Central memory CD8-positive, alpha-beta T cell (primary cell): ENCODE measurements at regions not wholly inside any gene's neighbourhood (a gene's known extent, or its start where the extent isn't known, plus 50 kb on each side); places are given as distances from the start of the nearest gene placed in this dataset.

Source experiments
- ATAC-seq: fragments of 150-1000 bp; cut with Tn5 transposase; replicated peaks from 2 replicates; pipeline ENCODE4 v1.10.0; 2022; ENCODE audit warnings: mild to moderate bottlenecking, moderate FRiP score, moderate number of reproducible peaks; ENCODE audit not compliant: poor library complexity, severe bottlenecking; ENCODE audit errors: extremely low read depth
- DNase-seq, 2 donors: peaks; one replicate each; pipeline ENCODE4 v3.0.0; 2021; ENCODE audit warnings: low spot score in 2 of 2
- H3K27ac Mint-ChIP-seq: one replicate; pipeline ENCODE4 v1.8.0; 2022; ENCODE audit warnings: low read depth, mild to moderate bottlenecking, moderate library complexity, mixed read lengths
- H3K27me3 Mint-ChIP-seq: one replicate; pipeline ENCODE4 v1.8.0; 2022; ENCODE audit warnings: mixed read lengths
- H3K36me3 Mint-ChIP-seq: one replicate; pipeline ENCODE4 v1.8.0; 2022; ENCODE audit warnings: mild to moderate bottlenecking, moderate library complexity, mixed read lengths; ENCODE audit not compliant: insufficient read depth
- H3K4me1 Mint-ChIP-seq: one replicate; pipeline ENCODE4 v1.8.0; 2022; ENCODE audit warnings: mixed read lengths
- H3K4me3 Mint-ChIP-seq: one replicate; pipeline ENCODE4 v1.8.0; 2022; ENCODE audit warnings: mild to moderate bottlenecking, moderate library complexity, mixed read lengths
- H3K9me3 Mint-ChIP-seq: one replicate; pipeline ENCODE4 v1.8.0; 2022; ENCODE audit warnings: mixed read lengths

- Mint-ChIP-seq H3K27ac (no peak overlapping the region), H3K9me3 (no peaks in the 10 kb centered on the region), H3K4me1 (no peaks in the 10 kb centered on the region), H3K4me3 (no peak overlapping the region), H3K27me3 (no peaks in the 10 kb centered on the region), H3K36me3 (no peaks in the 10 kb centered on the region)
- no peak for ATAC-seq
- DNase-seq: no peak
These were observed 182.9 kb downstream of the KCNA5 start for GRCh38 chr12:5226581-5226980.

GRCh38 chr12:5227708-5228373 lies 184.2 kb downstream of the KCNA5 start:
- Mint-ChIP-seq H3K4me1 (no peaks in the 10 kb centered on the region), H3K36me3 (no peaks in the 10 kb centered on the region), H3K27me3 (no peaks in the 10 kb centered on the region), H3K9me3 (no peaks in the 10 kb centered on the region), H3K4me3 (no peak overlapping the region), H3K27ac (no peak overlapping the region)
- DNase-seq (no peak), ATAC-seq (no peak)

- Mint-ChIP-seq H3K9me3 (no peaks in the 10 kb centered on the region), H3K27me3 (peaks cover 12% of the 10 kb centered on the region), H3K36me3 (no peaks in the 10 kb centered on the region), H3K4me1 (no peaks in the 10 kb centered on the region), H3K27ac (no peak overlapping the region), H3K4me3 (no peak overlapping the region)
- DNase-seq (no peak), ATAC-seq (no peak)
These were observed 186.5 kb downstream of the KCNA5 start for GRCh38 chr12:5230156-5230555.

- no peak for ATAC-seq
These were observed 187.2 kb downstream of the KCNA5 start for GRCh38 chr12:5230861-5231260.

GRCh38 chr12:5232291-5232690 lies 188.6 kb downstream of the KCNA5 start:
- Mint-ChIP-seq H3K4me3 (no peak overlapping the region), H3K9me3 (no peaks in the 10 kb centered on the region), H3K4me1 (no peaks in the 10 kb centered on the region), H3K27me3 (peaks cover 12% of the 10 kb centered on the region), H3K36me3 (no peaks in the 10 kb centered on the region), H3K27ac (no peak overlapping the region)
- ATAC-seq: no peak
- DNase-seq: no peak

More at GRCh38 chr12:5230861-5231260, 187.2 kb downstream of the KCNA5 start:
- Mint-ChIP-seq H3K36me3 (no peaks in the 10 kb centered on the region), H3K4me1 (no peaks in the 10 kb centered on the region), H3K27me3 (peaks cover 12% of the 10 kb centered on the region), H3K4me3 (no peak overlapping the region), H3K9me3 (no peaks in the 10 kb centered on the region), H3K27ac (no peak overlapping the region)
- no peak for DNase-seq

GRCh38 chr12:5232826-5233500 lies 189.3 kb downstream of the KCNA5 start:
- no peak for ATAC-seq
- Mint-ChIP-seq H3K9me3 (no peaks in the 10 kb centered on the region), H3K4me1 (no peaks in the 10 kb centered on the region), H3K27ac (no peak overlapping the region), H3K4me3 (no peak overlapping the region), H3K27me3 (peaks cover 12% of the 10 kb centered on the region), H3K36me3 (no peaks in the 10 kb centered on the region)
- DNase-seq: no peak

- H3K9me3 Mint-ChIP-seq: no peaks in the 10 kb centered on the region
- no peaks in the 10 kb centered on the region for H3K4me1 Mint-ChIP-seq
- no peak for DNase-seq
- no peak for ATAC-seq
- no peak overlapping the region for H3K4me3 Mint-ChIP-seq
- H3K27me3 Mint-ChIP-seq: peaks cover 12% of the 10 kb centered on the region
- H3K27ac Mint-ChIP-seq: no peak overlapping the region
- H3K36me3 Mint-ChIP-seq: no peaks in the 10 kb centered on the region
These were observed 192.5 kb downstream of the KCNA5 start for GRCh38 chr12:5236022-5236640.

- ATAC-seq (no peak), DNase-seq (no peak)
- H3K9me3 Mint-ChIP-seq: no peaks in the 10 kb centered on the region
- H3K4me1 Mint-ChIP-seq: no peaks in the 10 kb centered on the region
- H3K27ac Mint-ChIP-seq: no peak overlapping the region
- no peak overlapping the region for H3K4me3 Mint-ChIP-seq
- no peaks in the 10 kb centered on the region for H3K27me3 Mint-ChIP-seq
- no peaks in the 10 kb centered on the region for H3K36me3 Mint-ChIP-seq
These were observed 189.5 kb upstream of the NTF3 start for GRCh38 chr12:5242440-5242839.

- Mint-ChIP-seq H3K4me1 (no peaks in the 10 kb centered on the region), H3K9me3 (no peaks in the 10 kb centered on the region), H3K4me3 (no peak overlapping the region), H3K36me3 (no peaks in the 10 kb centered on the region), H3K27ac (no peak overlapping the region), H3K27me3 (no peaks in the 10 kb centered on the region)
- ATAC-seq: no peak
- no peak for DNase-seq
These were observed 188.9 kb upstream of the NTF3 start for GRCh38 chr12:5243014-5243413.

- ATAC-seq (no peak), DNase-seq (no peak)
- no peak overlapping the region for H3K27ac Mint-ChIP-seq
- no peak overlapping the region for H3K4me3 Mint-ChIP-seq
- no peaks in the 10 kb centered on the region for H3K36me3 Mint-ChIP-seq
- H3K9me3 Mint-ChIP-seq: no peaks in the 10 kb centered on the region
- H3K27me3 Mint-ChIP-seq: no peaks in the 10 kb centered on the region
- no peaks in the 10 kb centered on the region for H3K4me1 Mint-ChIP-seq
These were observed 187.4 kb upstream of the NTF3 start for GRCh38 chr12:5244513-5244972.

- no peak overlapping the region for H3K4me3 Mint-ChIP-seq
- ATAC-seq: no peak
- no peaks in the 10 kb centered on the region for H3K4me1 Mint-ChIP-seq
- no peaks in the 10 kb centered on the region for H3K27me3 Mint-ChIP-seq
- no peak for DNase-seq
- H3K36me3 Mint-ChIP-seq: no peaks in the 10 kb centered on the region
- no peaks in the 10 kb centered on the region for H3K9me3 Mint-ChIP-seq
- H3K27ac Mint-ChIP-seq: no peak overlapping the region
These were observed 185.7 kb upstream of the NTF3 start for GRCh38 chr12:5246196-5246595.

GRCh38 chr12:5247144-5247543 lies 184.8 kb upstream of the NTF3 start:
- no peak overlapping the region for H3K4me3 Mint-ChIP-seq
- H3K27me3 Mint-ChIP-seq: no peaks in the 10 kb centered on the region
- no peaks in the 10 kb centered on the region for H3K4me1 Mint-ChIP-seq
- DNase-seq (no peak), ATAC-seq (no peak)
- no peaks in the 10 kb centered on the region for H3K36me3 Mint-ChIP-seq
- no peaks in the 10 kb centered on the region for H3K9me3 Mint-ChIP-seq
- no peak overlapping the region for H3K27ac Mint-ChIP-seq

GRCh38 chr12:5248230-5248629 lies 183.7 kb upstream of the NTF3 start:
- Mint-ChIP-seq H3K9me3 (no peaks in the 10 kb centered on the region), H3K36me3 (no peaks in the 10 kb centered on the region), H3K4me3 (no peak overlapping the region), H3K27ac (no peak overlapping the region), H3K4me1 (no peaks in the 10 kb centered on the region), H3K27me3 (no peaks in the 10 kb centered on the region)
- no peak for DNase-seq
- ATAC-seq: no peak
